H1 (cell line): ENCODE measurements at regions not wholly inside any gene's neighbourhood (a gene's known extent, or its start where the extent isn't known, plus 50 kb on each side); places are given as distances from the start of the nearest gene placed in this dataset.

Experiments used
- TAF7 ChIP-seq: optimal IDR thresholded peaks from 2 replicates; pipeline ENCODE3; 2011; ENCODE audit warnings: low read depth, mild to moderate bottlenecking, inconsistent platforms, low read length, moderate library complexity, borderline replicate concordance
- TF ChIP-seq, protein P1 (sequence below): fragments of 300-600 bp; sonication (generic); IDR thresholded peaks from 2 replicates; pipeline ENCODE4 v1.7.1; 2012; ENCODE audit warnings: low read length, moderate library complexity, mild to moderate bottlenecking, inconsistent platforms; ENCODE audit not compliant: insufficient replicate concordance

DNA sequence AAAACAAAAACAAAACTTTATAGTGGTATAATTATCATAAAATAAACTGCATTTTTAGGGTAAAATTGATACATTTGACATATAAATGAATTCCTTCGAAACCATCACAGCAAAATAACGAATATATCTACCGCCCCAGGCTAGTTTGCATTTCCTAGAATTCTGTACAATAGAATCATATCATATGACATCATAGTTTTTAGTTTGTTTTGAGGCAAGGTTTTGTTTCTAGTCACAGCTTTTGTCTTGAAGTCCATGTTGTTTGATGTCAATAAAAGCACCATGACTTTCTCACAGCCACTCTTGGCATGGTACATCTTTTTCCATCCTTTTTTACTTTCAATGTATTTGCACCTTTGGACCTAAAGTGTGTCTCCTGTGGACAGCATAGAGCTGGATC lies 102.9 kb downstream of the FOXL3 start (continued):
- TF ChIP-seq TAF7: no peak
- TF ChIP-seq, protein P1, sequence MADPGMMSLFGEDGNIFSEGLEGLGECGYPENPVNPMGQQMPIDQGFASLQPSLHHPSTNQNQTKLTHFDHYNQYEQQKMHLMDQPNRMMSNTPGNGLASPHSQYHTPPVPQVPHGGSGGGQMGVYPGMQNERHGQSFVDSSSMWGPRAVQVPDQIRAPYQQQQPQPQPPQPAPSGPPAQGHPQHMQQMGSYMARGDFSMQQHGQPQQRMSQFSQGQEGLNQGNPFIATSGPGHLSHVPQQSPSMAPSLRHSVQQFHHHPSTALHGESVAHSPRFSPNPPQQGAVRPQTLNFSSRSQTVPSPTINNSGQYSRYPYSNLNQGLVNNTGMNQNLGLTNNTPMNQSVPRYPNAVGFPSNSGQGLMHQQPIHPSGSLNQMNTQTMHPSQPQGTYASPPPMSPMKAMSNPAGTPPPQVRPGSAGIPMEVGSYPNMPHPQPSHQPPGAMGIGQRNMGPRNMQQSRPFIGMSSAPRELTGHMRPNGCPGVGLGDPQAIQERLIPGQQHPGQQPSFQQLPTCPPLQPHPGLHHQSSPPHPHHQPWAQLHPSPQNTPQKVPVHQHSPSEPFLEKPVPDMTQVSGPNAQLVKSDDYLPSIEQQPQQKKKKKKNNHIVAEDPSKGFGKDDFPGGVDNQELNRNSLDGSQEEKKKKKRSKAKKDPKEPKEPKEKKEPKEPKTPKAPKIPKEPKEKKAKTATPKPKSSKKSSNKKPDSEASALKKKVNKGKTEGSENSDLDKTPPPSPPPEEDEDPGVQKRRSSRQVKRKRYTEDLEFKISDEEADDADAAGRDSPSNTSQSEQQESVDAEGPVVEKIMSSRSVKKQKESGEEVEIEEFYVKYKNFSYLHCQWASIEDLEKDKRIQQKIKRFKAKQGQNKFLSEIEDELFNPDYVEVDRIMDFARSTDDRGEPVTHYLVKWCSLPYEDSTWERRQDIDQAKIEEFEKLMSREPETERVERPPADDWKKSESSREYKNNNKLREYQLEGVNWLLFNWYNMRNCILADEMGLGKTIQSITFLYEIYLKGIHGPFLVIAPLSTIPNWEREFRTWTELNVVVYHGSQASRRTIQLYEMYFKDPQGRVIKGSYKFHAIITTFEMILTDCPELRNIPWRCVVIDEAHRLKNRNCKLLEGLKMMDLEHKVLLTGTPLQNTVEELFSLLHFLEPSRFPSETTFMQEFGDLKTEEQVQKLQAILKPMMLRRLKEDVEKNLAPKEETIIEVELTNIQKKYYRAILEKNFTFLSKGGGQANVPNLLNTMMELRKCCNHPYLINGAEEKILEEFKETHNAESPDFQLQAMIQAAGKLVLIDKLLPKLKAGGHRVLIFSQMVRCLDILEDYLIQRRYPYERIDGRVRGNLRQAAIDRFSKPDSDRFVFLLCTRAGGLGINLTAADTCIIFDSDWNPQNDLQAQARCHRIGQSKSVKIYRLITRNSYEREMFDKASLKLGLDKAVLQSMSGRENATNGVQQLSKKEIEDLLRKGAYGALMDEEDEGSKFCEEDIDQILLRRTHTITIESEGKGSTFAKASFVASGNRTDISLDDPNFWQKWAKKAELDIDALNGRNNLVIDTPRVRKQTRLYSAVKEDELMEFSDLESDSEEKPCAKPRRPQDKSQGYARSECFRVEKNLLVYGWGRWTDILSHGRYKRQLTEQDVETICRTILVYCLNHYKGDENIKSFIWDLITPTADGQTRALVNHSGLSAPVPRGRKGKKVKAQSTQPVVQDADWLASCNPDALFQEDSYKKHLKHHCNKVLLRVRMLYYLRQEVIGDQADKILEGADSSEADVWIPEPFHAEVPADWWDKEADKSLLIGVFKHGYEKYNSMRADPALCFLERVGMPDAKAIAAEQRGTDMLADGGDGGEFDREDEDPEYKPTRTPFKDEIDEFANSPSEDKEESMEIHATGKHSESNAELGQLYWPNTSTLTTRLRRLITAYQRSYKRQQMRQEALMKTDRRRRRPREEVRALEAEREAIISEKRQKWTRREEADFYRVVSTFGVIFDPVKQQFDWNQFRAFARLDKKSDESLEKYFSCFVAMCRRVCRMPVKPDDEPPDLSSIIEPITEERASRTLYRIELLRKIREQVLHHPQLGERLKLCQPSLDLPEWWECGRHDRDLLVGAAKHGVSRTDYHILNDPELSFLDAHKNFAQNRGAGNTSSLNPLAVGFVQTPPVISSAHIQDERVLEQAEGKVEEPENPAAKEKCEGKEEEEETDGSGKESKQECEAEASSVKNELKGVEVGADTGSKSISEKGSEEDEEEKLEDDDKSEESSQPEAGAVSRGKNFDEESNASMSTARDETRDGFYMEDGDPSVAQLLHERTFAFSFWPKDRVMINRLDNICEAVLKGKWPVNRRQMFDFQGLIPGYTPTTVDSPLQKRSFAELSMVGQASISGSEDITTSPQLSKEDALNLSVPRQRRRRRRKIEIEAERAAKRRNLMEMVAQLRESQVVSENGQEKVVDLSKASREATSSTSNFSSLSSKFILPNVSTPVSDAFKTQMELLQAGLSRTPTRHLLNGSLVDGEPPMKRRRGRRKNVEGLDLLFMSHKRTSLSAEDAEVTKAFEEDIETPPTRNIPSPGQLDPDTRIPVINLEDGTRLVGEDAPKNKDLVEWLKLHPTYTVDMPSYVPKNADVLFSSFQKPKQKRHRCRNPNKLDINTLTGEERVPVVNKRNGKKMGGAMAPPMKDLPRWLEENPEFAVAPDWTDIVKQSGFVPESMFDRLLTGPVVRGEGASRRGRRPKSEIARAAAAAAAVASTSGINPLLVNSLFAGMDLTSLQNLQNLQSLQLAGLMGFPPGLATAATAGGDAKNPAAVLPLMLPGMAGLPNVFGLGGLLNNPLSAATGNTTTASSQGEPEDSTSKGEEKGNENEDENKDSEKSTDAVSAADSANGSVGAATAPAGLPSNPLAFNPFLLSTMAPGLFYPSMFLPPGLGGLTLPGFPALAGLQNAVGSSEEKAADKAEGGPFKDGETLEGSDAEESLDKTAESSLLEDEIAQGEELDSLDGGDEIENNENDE: no peak
